ENCODE measurements at regions not wholly inside any gene's neighbourhood (a gene's known extent, or its start where the extent isn't known, plus 50 kb on each side); places are given as distances from the start of the nearest gene placed in this dataset.
"Not testable (repeated sequence)": the region's sequence is repeated elsewhere in the genome, so short reads cannot be mapped to it uniquely, and the experiment has no call there.

DNA sequence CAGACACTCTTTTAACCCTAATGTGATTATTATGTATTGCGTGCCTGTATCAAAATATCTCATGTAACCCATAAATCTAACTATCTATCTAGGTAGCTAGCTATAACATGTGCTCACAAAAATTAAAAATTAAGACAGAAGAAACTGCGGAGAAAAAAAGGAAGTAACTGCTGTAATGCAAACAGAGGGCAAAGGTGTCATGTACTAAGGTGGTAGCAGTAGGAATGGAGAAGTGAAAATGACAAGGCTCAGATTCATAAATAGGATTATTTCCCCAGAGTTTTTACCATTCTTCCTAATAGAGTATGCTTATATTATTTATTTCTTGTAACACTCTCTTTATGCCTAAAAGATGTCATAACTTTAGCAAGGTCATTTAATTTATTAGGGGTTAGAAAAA lies 1527.5 kb upstream of the C9orf72 start:
- DNase-seq (ENCODE audit: low read depth, low spot score) = no peak

DNA sequence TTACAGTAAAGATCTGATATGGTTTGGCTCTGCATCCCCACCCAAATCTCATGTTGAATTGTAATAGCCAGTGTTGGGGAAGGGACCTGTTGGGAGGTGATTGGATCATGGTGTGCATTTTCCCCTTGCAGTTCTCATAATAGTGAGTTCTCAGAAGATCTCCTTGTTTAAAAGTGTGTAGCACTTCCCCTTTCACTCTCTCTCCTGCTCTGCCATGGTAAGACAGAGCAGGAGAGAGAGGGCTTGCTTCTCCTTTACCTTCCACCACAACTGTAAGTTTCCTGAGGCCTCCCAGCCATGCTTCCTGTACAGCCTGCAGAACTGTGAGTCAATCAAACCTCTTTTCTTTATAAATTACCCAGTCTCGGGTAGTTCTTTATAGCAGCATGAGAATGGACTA lies 1530.9 kb upstream of the C9orf72 start:
- DNase-seq (ENCODE audit: low read depth, low spot score) = not testable (repeated sequence)

DNA sequence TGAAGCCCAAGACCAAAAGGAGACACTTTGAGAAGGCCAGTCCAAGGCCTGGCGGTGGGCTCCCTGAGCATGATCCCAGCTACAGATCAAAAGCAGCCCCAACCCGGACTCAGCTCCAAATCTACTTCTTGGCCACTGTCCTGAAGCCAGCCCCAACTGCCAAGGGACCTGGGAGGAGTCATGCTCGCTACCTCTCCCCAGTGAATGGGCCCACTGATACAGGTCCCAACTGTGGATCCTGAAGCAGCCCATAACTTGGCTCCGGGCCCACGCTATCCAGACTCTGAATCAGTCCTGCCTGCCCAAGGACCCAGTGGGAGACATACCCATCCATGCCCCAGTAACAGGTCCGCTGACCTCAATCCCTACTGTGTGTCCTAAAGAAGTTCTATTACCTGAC lies 1545.3 kb upstream of the C9orf72 start:
- DNase-seq (ENCODE audit: low read depth, low spot score) = no peak

DNA sequence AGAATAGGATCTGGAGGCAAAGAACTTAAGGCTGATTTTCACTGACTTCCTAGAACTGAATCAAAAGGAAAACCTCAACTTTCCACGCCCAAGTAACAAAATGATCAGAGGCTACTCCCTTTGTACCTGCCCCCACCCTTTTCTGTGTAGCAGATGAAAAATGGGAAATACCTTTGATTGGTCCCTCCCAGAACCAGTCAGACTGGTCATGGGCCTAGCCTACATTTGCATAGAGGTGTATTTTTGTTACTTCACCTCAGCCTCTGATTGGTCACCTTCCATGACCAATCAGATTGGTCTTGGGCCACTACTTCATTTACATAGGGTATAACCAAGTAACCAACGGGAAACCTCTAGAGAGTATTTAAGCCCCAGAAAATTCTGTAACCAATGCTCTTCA lies 1553.5 kb upstream of the C9orf72 start:
- no peak for DNase-seq (ENCODE audit: low read depth, low spot score)

DNA sequence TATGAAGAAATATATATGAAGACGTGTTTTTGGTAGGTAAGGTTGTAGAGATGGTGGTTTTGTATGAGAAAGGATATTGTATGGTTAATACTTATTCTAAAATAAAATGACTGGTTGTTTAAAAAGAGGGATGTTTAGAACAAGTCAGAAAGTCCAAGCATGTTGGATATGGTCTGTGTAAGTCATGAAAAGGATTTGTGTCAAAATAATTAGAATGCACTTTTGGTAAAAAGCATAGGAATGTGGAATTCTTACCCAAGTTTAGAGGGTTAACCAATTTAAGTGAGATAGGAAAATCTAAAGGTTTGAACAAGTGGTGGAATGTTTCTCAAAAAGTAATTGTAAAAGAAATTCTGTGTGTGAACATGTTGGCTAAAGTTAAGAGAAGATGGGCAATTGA lies 1556.5 kb upstream of the C9orf72 start:
- DNase-seq (ENCODE audit: low read depth, low spot score) = no peak

- no peak for DNase-seq (ENCODE audit: low read depth, low spot score)
These were observed 1571.2 kb upstream of the C9orf72 start for GRCh38 chr9:29144476-29144875.

GRCh38 chr9:29150606-29151005 lies 1577.3 kb upstream of the C9orf72 start:
- DNase-seq (ENCODE audit: low read depth, low spot score) = no peak

DNA sequence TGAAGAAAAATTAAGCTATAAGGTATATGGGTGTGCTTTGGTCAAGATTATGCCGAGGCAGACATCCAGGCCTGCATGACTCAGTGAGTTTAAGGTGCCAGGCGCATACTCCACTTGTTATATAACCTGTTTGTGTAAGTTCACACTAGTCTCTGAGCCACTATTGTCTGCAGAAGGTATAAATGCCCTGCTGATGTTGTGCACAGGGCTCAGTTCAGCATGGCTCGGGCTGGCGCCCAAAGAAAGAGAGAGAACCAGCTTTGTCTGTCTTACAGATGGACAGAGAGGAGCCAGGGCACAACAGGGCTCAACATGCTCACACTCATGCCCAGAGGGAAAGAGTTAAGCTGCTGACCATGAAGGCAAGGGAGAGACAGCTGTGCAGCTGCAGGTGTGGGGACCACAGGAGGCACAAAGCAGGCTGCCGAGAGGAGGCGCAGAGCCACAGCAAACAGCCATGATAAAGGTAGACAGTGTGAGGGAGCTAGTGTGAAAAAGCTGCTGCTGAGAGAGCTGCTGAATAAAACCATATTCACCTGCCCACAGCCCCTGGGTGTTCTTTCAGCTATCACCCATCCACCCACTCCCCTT lies 1587.6 kb upstream of the C9orf72 start:
- DNase-seq (ENCODE audit: low read depth, low spot score) = no peak

- DNase-seq (ENCODE audit: low read depth, low spot score) = no peak
These were observed 1600.9 kb upstream of the C9orf72 start for GRCh38 chr9:29174136-29174535.

GRCh38 chr9:29176231-29176630 lies 1603.0 kb upstream of the C9orf72 start:
- no peak for DNase-seq (ENCODE audit: low read depth, low spot score)

DNA sequence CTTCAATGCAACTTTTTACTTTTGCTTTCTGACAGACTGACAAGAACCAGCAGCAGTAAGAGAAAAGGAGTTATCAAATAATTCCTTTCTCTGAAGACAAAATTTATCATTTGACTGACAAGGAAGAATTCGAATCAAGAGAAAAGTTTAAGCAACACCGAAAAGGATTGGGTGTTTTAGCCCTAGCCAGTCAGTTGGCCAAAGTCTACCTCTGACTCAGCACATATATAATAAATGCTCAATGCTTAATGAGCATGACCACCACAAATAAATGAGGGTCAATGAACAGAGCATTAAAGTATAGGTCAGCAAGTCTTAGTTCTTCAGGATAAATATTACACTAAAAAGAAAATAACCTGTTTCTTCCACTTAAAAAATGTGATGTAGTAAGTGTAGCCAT lies 1603.5 kb upstream of the C9orf72 start:
- DNase-seq (ENCODE audit: low read depth, low spot score) = no peak

GRCh38 chr9:29183971-29184370 lies 1610.7 kb upstream of the C9orf72 start:
- DNase-seq (ENCODE audit: low read depth, low spot score) = no peak

DNA sequence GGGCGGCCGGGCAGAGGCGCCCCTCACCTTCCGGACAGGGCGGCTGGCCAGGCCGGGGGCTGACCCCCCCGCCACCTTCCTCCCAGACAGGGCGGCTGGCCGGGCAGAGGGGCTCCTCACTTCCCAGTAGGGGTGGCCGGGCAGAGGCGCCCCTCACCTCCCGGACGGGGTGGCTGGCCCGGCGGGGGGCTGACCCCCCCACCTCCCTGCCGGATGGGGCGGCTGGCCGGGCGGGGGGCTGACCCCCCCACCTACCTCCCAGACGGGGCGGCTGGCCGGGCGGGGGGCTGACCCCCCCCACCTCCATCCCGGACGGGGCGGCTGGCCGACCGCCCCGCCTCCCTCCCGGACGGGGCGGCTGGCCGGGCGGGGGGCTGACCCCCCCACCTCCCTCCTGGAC lies 1615.5 kb upstream of the C9orf72 start:
- DNase-seq (ENCODE audit: low read depth, low spot score) = not testable (repeated sequence)

GRCh38 chr9:29189221-29189620 lies 1615.9 kb upstream of the C9orf72 start:
- DNase-seq (ENCODE audit: low read depth, low spot score) = not testable (repeated sequence)

- DNase-seq (ENCODE audit: low read depth, low spot score) = no peak
These were observed 1625.6 kb upstream of the C9orf72 start for GRCh38 chr9:29198861-29199260.

DNA sequence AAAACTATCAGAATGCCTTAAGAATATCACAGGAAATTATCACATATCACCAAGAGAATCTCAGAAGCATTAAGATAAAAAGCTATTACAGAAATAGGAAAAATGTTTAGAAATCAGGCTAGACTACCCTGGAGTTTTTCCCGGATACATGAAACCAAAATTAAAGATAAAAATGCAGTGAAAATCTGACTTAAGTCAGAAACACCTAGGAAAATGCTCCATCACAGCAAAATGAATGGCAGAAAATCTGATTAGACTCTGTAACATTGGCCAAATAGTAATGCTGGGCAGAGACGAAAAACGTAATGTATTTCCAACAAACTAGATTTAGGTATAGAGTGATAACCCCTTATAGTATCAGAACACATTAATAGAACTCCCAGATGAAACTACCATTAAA lies 1626.7 kb upstream of the C9orf72 start:
- no peak for DNase-seq (ENCODE audit: low read depth, low spot score)

DNA sequence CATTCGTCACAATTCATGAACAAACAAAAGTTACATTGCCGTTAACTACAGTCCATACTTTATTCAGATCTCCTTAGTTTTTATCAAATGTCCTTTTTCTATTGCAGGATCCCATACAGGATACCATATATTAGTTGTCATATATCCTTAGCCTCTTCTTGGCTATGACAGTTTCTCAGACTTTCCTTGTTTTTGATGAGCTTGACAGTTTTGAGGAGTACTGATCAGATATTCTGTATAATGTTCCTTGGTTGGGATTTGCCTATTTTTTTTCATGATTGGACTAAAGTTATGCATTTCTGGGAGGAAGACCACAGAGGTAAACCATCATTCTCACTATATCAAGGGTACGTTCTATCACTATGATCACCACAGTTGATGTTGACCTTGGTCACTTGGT lies 1627.4 kb upstream of the C9orf72 start:
- no peak for DNase-seq (ENCODE audit: low read depth, low spot score)

GRCh38 chr9:29203244-29203930 lies 1630.1 kb upstream of the C9orf72 start:
- no peak for DNase-seq (ENCODE audit: low read depth, low spot score)

GRCh38 chr9:29208670-29209069 lies 1635.4 kb upstream of the C9orf72 start:
- DNase-seq (ENCODE audit: low read depth, low spot score) = no peak

DNA sequence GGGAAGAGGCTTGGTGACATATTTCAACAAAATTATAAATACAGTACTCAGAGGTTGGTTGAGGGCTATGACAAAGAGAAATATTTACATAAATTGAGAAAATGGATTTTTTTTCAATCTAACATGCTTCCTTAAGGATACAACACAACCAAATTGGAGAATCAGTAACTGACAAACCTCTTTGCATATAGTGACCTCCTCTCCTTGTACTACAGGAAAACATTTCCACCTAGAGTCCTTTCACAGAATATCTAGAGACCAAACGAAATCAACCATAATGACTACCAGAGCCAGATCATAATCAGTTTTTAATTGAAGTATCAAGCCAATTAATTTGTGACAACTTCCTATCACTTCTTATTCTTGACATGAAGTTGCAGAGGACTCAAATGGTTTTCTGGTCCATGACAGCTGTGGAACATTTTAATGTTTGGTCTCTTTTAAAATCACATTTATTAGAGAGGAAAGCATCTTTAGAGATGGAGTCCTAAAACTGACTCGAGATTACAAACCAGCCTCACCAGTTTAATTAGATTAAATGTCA lies 1636.5 kb upstream of the C9orf72 start:
- no peak for DNase-seq (ENCODE audit: low read depth, low spot score)

DNA sequence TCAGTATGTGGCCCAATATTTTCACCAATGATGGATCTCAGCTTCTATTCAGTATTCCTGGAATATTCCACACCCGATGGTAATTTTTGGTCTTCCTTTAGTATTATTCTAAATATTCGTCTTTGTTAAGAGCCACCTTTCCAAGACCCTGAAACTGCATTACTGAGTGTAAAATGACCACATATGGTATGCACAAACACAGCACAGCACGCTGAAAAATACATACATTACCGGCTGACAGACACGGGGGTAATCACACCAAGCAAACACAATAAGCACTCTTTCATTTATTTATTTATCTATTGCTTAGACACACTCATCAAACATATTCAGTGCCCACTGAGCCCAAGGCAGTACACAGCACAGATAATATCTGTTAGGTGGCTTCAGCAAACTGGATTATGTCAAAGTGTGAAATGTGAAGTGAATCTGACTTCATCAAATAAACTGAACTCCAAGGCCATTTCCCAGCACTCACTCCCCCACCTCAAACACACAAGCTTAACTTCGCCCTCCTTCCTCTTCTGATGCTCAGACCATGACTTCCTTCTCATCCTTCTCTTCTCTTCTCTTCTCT lies 1637.8 kb upstream of the C9orf72 start:
- no peak for DNase-seq (ENCODE audit: low read depth, low spot score)

GRCh38 chr9:29211580-29212396 lies 1638.5 kb upstream of the C9orf72 start:
- DNase-seq (ENCODE audit: low read depth, low spot score) = no peak
